ENCODE measurements at regions not wholly inside any gene's neighbourhood (a gene's known extent, or its start where the extent isn't known, plus 50 kb on each side); places are given as distances from the start of the nearest gene placed in this dataset.

DNA sequence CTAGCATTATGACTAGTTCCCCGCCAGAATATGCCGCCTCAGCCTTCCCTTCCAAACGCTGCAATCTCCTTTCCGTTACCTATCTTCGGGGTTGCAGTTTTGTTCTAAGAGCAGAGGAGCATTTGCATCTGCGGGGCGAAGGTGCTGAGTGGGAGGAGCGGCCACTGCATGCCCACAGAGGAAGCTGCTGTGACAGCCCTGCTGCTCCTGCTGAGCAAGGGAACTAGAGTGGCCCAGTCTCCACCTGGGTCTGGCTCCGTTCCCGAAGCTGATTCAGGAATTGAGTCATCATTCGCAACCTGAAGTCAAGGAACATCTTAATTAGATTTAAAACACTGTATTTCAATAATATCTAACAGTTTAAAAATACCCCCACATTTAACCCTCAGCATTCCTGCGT, 98.2 kb upstream of the TJP1 start:
- TF ChIP-seq, protein P1, sequence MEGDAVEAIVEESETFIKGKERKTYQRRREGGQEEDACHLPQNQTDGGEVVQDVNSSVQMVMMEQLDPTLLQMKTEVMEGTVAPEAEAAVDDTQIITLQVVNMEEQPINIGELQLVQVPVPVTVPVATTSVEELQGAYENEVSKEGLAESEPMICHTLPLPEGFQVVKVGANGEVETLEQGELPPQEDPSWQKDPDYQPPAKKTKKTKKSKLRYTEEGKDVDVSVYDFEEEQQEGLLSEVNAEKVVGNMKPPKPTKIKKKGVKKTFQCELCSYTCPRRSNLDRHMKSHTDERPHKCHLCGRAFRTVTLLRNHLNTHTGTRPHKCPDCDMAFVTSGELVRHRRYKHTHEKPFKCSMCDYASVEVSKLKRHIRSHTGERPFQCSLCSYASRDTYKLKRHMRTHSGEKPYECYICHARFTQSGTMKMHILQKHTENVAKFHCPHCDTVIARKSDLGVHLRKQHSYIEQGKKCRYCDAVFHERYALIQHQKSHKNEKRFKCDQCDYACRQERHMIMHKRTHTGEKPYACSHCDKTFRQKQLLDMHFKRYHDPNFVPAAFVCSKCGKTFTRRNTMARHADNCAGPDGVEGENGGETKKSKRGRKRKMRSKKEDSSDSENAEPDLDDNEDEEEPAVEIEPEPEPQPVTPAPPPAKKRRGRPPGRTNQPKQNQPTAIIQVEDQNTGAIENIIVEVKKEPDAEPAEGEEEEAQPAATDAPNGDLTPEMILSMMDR (IDR thresholded peaks at IDR 0.05; ENCODE audit: poor library complexity), result no peak
- no peak for TF ChIP-seq EZH2 (IDR thresholded peaks at IDR 0.05; ENCODE audit: borderline replicate concordance)
- no peak for TF ChIP-seq EZH2phosphoT487 (IDR thresholded peaks at IDR 0.05; ENCODE audit: low read depth, severe bottlenecking, unreplicated experiment)

All from hepatocyte (in vitro differentiated cells).